K562 (cell line): ENCODE measurements at regions not wholly inside any gene's neighbourhood (a gene's known extent, or its start where the extent isn't known, plus 50 kb on each side); places are given as distances from the start of the nearest gene placed in this dataset.

Source experiments
- ESRRB ChIP-seq: fragments of 250-450 bp; sonication (Bioruptor Pico); IDR thresholded peaks from 2 replicates; pipeline ENCODE4 v1.5.0; 2020; ENCODE audit warnings: mild to moderate bottlenecking, moderate library complexity, borderline replicate concordance
- HEY1 ChIP-seq: fragments of 250-450 bp; sonication (Bioruptor Pico); IDR thresholded peaks from 2 replicates; pipeline ENCODE4 v1.5.0; 2020; ENCODE audit warnings: mild to moderate bottlenecking, moderate library complexity, borderline replicate concordance
- ILK ChIP-seq: fragments of 450-650 bp; IDR thresholded peaks from 2 replicates; pipeline ENCODE4 v1.6.1; 2016; ENCODE audit warnings: missing genetic modification characterization, low read depth, mild to moderate bottlenecking, missing compliant biosample characterization, moderate library complexity, borderline replicate concordance
- IRF2 ChIP-seq: sonication (generic); formaldehyde crosslinking; IDR thresholded peaks from 2 replicates; pipeline ENCODE4 v1.8.1; 2022; ENCODE audit warnings: mild to moderate bottlenecking, missing genetic modification reagents
- LEF1 ChIP-seq: fragments of 450-650 bp; IDR thresholded peaks from 2 replicates; pipeline ENCODE4 v1.6.1; 2016; ENCODE audit warnings: mild to moderate bottlenecking
- POLR2B ChIP-seq: fragments of 450-650 bp; IDR thresholded peaks from 2 replicates; pipeline ENCODE4 v1.6.1; 2018; ENCODE audit warnings: low read depth; ENCODE audit not compliant: partially characterized antibody
- PTBP1 ChIP-seq: fragments of 200-400 bp; formaldehyde crosslinking; IDR thresholded peaks from 2 replicates; pipeline ENCODE4 v1.6.1; 2017; ENCODE audit warnings: low read depth, low read length
- RBM17 ChIP-seq: fragments of 200-400 bp; formaldehyde crosslinking; IDR thresholded peaks from 2 replicates; pipeline ENCODE4 v1.6.1; 2017; ENCODE audit warnings: low read depth, mild to moderate bottlenecking, low read length, borderline replicate concordance
- RBM34 ChIP-seq: fragments of 200-400 bp; formaldehyde crosslinking; IDR thresholded peaks from 2 replicates; pipeline ENCODE4 v1.6.1; 2018; ENCODE audit warnings: low read length, borderline replicate concordance; ENCODE audit not compliant: insufficient read depth
- SLC30A9 ChIP-seq: fragments of 250-450 bp; sonication (Bioruptor Pico); IDR thresholded peaks from 2 replicates; pipeline ENCODE4 v1.8.0; 2022; ENCODE audit warnings: mild to moderate bottlenecking, moderate library complexity
- SRF ChIP-seq, 2 experiments: fragments of 250-450, 450-650 bp in 1 of 2; sonication (Bioruptor Pico) in 1 of 2; sonication (generic) in 1 of 2; formaldehyde crosslinking; IDR thresholded peaks; 2 replicates each; pipeline versions ENCODE4 v1.5.0 to v1.5.1; 2020 to 2022; ENCODE audit warnings: mild to moderate bottlenecking in 1 of 2, missing genetic modification reagents in 1 of 2
- TOE1 ChIP-seq, 2 experiments: fragments of 450-650 bp in 1 of 2; sonication (generic) in 1 of 2; formaldehyde crosslinking in 1 of 2; IDR thresholded peaks; 2 replicates each; pipeline versions ENCODE4 v1.7.1 to v1.8.0; 2016 to 2022; ENCODE audit warnings: borderline replicate concordance in 2 of 2, mild to moderate bottlenecking in 2 of 2, antibody characterized with exemption in 1 of 2, inconsistent platforms in 1 of 2, low read depth in 1 of 2, missing genetic modification reagents in 1 of 2, moderate library complexity in 1 of 2
- U2AF1 ChIP-seq: fragments of 200-400 bp; formaldehyde crosslinking; optimal IDR thresholded peaks from 2 replicates; pipeline ENCODE3; 2017; ENCODE audit warnings: mild to moderate bottlenecking, low read depth, low read length, moderate library complexity
- ZNF134 ChIP-seq: fragments of 250-450 bp; sonication (Bioruptor Pico); conservative IDR thresholded peaks from 2 replicates; pipeline ENCODE4 v1.4.0; 2020
- ZNF41 ChIP-seq: fragments of 250-450 bp; sonication (Bioruptor Pico); conservative IDR thresholded peaks from 2 replicates; pipeline ENCODE4 v1.4.0; 2020; ENCODE audit warnings: mild to moderate bottlenecking
- TF ChIP-seq, protein P1 (sequence below): IDR thresholded peaks from 2 replicates; pipeline ENCODE4 v1.6.1; 2016; ENCODE audit warnings: missing genetic modification characterization, missing compliant biosample characterization
- TF ChIP-seq, protein P2 (sequence below): fragments of 250-450 bp; sonication (Bioruptor Pico); IDR thresholded peaks from 2 replicates; pipeline ENCODE4 v1.8.0; 2021; ENCODE audit warnings: moderate library complexity, mild to moderate bottlenecking, inconsistent platforms
- TF ChIP-seq, protein P3 (sequence below): sonication (generic); formaldehyde crosslinking; IDR thresholded peaks from 2 replicates; pipeline ENCODE4 v1.8.0; 2022; ENCODE audit warnings: missing genetic modification reagents, mild to moderate bottlenecking, borderline replicate concordance
- TF ChIP-seq, protein P4 (sequence below), 2 experiments: fragments of 450-650 bp; IDR thresholded peaks; 2 replicates each; pipeline ENCODE4 v1.6.1; 2018; ENCODE audit warnings: mild to moderate bottlenecking in 2 of 2, low read depth in 1 of 2; ENCODE audit not compliant: partially characterized antibody in 2 of 2

DNA sequence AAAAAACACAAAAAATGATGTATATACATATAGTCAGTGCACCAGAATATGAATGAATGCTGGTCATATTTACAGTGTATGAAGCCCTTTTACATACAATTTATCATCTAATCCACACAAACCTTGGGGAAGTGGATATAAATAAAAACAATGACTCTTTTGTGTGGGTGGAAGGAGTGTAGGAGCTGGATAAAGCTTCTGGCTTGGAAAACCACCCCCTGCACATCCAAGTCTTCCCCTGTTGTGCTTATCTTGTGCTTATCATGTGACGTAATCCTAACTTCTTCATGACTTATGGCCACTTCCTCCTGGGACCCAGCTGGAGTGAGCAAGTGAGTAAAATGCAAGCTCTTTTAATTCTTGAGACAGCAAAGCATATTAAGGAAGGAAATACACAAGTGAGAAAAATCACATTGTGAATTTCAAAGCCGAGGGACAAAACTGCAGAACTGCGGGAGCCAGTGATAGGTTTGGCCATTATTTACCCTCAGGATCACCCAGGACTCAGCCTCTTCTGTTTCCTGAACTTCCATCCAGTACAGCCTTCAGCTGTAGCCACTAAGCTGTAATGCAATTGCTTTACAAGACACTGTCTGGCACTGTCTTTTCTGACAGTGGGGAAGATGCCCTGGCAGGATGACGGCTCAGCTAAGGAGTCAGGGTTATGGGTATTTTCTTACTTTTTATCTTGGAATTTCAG is 104.0 kb upstream of the PPM1J start (continued):
- TF ChIP-seq, protein P1, sequence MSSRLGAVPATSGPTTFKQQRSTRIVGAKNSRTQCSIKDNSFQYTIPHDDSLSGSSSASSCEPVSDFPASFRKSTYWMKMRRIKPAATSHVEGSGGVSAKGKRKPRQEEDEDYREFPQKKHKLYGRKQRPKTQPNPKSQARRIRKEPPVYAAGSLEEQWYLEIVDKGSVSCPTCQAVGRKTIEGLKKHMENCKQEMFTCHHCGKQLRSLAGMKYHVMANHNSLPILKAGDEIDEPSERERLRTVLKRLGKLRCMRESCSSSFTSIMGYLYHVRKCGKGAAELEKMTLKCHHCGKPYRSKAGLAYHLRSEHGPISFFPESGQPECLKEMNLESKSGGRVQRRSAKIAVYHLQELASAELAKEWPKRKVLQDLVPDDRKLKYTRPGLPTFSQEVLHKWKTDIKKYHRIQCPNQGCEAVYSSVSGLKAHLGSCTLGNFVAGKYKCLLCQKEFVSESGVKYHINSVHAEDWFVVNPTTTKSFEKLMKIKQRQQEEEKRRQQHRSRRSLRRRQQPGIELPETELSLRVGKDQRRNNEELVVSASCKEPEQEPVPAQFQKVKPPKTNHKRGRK (tag) = no peak
- TF ChIP-seq HEY1 (CRISPR knock-in tag) (no peak), ZNF134 (CRISPR knock-in tag) (no peak), SRF (CRISPR knock-in tag; IDR thresholded peaks at IDR 0.05) (peak in 1 of 2 experiments; percentile 85; a peak in 1 of 4 replicates), POLR2B (no peak), ESRRB (CRISPR knock-in tag) (no peak), RBM34 (no peak), PTBP1 (no peak), RBM17 (no peak), ZNF41 (CRISPR knock-in tag) (no peak), SLC30A9 (CRISPR knock-in tag) (no peak), IRF2 (no peak), LEF1 (peak; percentile 80; the same call in 1 of the 2 replicates), ILK (no peak), U2AF1 (no peak), TOE1 (IDR thresholded peaks at IDR 0.05; ENCODE audit: borderline replicate concordance) (peak; percentile 90), TOE1 (CRISPR knock-in tag; IDR thresholded peaks at IDR 0.05; ENCODE audit: borderline replicate concordance, low read depth) (no peak)
- TF ChIP-seq, protein P2, sequence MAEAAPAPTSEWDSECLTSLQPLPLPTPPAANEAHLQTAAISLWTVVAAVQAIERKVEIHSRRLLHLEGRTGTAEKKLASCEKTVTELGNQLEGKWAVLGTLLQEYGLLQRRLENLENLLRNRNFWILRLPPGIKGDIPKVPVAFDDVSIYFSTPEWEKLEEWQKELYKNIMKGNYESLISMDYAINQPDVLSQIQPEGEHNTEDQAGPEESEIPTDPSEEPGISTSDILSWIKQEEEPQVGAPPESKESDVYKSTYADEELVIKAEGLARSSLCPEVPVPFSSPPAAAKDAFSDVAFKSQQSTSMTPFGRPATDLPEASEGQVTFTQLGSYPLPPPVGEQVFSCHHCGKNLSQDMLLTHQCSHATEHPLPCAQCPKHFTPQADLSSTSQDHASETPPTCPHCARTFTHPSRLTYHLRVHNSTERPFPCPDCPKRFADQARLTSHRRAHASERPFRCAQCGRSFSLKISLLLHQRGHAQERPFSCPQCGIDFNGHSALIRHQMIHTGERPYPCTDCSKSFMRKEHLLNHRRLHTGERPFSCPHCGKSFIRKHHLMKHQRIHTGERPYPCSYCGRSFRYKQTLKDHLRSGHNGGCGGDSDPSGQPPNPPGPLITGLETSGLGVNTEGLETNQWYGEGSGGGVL (CRISPR knock-in tag) = no peak
- TF ChIP-seq, protein P3, sequence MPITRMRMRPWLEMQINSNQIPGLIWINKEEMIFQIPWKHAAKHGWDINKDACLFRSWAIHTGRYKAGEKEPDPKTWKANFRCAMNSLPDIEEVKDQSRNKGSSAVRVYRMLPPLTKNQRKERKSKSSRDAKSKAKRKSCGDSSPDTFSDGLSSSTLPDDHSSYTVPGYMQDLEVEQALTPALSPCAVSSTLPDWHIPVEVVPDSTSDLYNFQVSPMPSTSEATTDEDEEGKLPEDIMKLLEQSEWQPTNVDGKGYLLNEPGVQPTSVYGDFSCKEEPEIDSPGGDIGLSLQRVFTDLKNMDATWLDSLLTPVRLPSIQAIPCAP (CRISPR knock-in tag) = no peak
- TF ChIP-seq, protein P4, sequence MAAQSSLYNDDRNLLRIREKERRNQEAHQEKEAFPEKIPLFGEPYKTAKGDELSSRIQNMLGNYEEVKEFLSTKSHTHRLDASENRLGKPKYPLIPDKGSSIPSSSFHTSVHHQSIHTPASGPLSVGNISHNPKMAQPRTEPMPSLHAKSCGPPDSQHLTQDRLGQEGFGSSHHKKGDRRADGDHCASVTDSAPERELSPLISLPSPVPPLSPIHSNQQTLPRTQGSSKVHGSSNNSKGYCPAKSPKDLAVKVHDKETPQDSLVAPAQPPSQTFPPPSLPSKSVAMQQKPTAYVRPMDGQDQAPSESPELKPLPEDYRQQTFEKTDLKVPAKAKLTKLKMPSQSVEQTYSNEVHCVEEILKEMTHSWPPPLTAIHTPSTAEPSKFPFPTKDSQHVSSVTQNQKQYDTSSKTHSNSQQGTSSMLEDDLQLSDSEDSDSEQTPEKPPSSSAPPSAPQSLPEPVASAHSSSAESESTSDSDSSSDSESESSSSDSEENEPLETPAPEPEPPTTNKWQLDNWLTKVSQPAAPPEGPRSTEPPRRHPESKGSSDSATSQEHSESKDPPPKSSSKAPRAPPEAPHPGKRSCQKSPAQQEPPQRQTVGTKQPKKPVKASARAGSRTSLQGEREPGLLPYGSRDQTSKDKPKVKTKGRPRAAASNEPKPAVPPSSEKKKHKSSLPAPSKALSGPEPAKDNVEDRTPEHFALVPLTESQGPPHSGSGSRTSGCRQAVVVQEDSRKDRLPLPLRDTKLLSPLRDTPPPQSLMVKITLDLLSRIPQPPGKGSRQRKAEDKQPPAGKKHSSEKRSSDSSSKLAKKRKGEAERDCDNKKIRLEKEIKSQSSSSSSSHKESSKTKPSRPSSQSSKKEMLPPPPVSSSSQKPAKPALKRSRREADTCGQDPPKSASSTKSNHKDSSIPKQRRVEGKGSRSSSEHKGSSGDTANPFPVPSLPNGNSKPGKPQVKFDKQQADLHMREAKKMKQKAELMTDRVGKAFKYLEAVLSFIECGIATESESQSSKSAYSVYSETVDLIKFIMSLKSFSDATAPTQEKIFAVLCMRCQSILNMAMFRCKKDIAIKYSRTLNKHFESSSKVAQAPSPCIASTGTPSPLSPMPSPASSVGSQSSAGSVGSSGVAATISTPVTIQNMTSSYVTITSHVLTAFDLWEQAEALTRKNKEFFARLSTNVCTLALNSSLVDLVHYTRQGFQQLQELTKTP (IDR thresholded peaks at IDR 0.05; ENCODE audit: low read depth in 1 of 2, partially characterized antibody in 2 of 2) = no peak
